Vagina (tissue), 2 donors: ENCODE measurements at regions not wholly inside any gene's neighbourhood (a gene's known extent, or its start where the extent isn't known, plus 50 kb on each side); places are given as distances from the start of the nearest gene placed in this dataset.

ENCODE experiments used
- DNase-seq, 2 donors: peaks; one replicate each; pipeline ENCODE4 v3.0.0-alpha.2; 2017; ENCODE audit errors: extremely low spot score in 2 of 2
- H3K27ac ChIP-seq: fragments of 200-600 bp; sonication (generic); one replicate; pipeline ENCODE4 v1.5.1; 2019
- H3K27me3 ChIP-seq: fragments of 200-600 bp; sonication (generic); one replicate; pipeline ENCODE4 v1.5.1; 2019
- H3K36me3 ChIP-seq, 2 donors: fragments of 200-600 bp; sonication (generic); one replicate each; pipeline ENCODE4 v1.5.1; 2017 to 2019
- H3K4me1 ChIP-seq: fragments of 200-600 bp; sonication (generic); one replicate; pipeline ENCODE4 v1.5.1; 2019
- H3K4me3 ChIP-seq, 2 donors: fragments of 200-600 bp; sonication (generic); 1 replicate in 1 of 2; 2 replicates in 1 of 2; pipeline ENCODE4 v1.5.1; 2016 to 2019
- H3K9me3 ChIP-seq: fragments of 200-600 bp; sonication (generic); one replicate; pipeline ENCODE4 v1.5.1; 2019
- POLR2A ChIP-seq, 2 donors: fragments of 450-650 bp; IDR thresholded peaks; one replicate each; pipeline ENCODE4 v1.6.1; 2017; ENCODE audit warnings: antibody characterized with exemption in 2 of 2, mild to moderate bottlenecking in 2 of 2, moderate library complexity in 2 of 2
- POLR2AphosphoS5 ChIP-seq, 2 donors: sonication (generic); formaldehyde crosslinking; IDR thresholded peaks; one replicate each; pipeline ENCODE4 v1.9.0; 2017; ENCODE audit warnings: antibody characterized with exemption in 2 of 2, mild to moderate bottlenecking in 2 of 2, low read depth in 1 of 2; ENCODE audit not compliant: insufficient read depth in 1 of 2
- intact Hi-C: fragments of 100-400 bp; cut with DNase I; formaldehyde crosslinking; loops from one replicate; pipeline ENCODE4 v1.15.1; 2023
- TF ChIP-seq, protein P1 (sequence below), 3 experiments: fragments of 450-650 bp in 2 of 3; fragments of 200-600 bp in 1 of 3; sonication (generic) in 1 of 3; IDR thresholded peaks; one replicate each; pipeline ENCODE4 v1.5.1; 2017 to 2019; ENCODE audit warnings: antibody characterized with exemption in 3 of 3, mild to moderate bottlenecking in 2 of 3, moderate library complexity in 2 of 3

DNA sequence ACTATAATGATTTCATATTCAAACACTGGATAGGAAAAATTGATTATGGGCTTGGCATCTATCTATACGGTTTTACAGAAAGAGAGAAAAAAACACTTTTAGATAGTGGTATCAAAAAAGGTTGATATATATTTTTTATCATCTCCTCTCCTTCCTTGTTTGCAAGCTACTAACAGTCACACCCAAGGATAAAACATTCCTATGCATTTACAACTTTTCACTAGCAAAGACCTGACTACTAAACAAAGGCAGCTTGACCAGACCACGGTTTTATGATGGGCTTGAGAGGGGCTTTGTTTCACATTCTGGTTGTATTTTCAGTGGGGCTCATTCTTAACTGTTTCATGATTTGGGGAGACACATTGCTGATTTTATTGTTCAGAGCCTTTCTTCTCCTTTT, 477.6 kb upstream of the CITED2 start:
- Histone ChIP-seq H3K36me3 (no peaks in the 10 kb centered on the region), H3K4me3 (no peak overlapping the region), H3K27ac (no peak overlapping the region), H3K9me3 (no peaks in the 10 kb centered on the region), H3K27me3 (no peaks in the 10 kb centered on the region), H3K4me1 (no peaks in the 10 kb centered on the region)
- intact Hi-C loops = no loop called here
- TF ChIP-seq POLR2AphosphoS5 (IDR thresholded peaks at IDR 0.05; ENCODE audit: insufficient read depth in 1 of 2, low read depth in 1 of 2) (no peak), POLR2A (IDR thresholded peaks at IDR 0.05) (no peak)
- TF ChIP-seq, protein P1, sequence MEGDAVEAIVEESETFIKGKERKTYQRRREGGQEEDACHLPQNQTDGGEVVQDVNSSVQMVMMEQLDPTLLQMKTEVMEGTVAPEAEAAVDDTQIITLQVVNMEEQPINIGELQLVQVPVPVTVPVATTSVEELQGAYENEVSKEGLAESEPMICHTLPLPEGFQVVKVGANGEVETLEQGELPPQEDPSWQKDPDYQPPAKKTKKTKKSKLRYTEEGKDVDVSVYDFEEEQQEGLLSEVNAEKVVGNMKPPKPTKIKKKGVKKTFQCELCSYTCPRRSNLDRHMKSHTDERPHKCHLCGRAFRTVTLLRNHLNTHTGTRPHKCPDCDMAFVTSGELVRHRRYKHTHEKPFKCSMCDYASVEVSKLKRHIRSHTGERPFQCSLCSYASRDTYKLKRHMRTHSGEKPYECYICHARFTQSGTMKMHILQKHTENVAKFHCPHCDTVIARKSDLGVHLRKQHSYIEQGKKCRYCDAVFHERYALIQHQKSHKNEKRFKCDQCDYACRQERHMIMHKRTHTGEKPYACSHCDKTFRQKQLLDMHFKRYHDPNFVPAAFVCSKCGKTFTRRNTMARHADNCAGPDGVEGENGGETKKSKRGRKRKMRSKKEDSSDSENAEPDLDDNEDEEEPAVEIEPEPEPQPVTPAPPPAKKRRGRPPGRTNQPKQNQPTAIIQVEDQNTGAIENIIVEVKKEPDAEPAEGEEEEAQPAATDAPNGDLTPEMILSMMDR (IDR thresholded peaks at IDR 0.05) = no peak
- DNase-seq = no peak

DNA sequence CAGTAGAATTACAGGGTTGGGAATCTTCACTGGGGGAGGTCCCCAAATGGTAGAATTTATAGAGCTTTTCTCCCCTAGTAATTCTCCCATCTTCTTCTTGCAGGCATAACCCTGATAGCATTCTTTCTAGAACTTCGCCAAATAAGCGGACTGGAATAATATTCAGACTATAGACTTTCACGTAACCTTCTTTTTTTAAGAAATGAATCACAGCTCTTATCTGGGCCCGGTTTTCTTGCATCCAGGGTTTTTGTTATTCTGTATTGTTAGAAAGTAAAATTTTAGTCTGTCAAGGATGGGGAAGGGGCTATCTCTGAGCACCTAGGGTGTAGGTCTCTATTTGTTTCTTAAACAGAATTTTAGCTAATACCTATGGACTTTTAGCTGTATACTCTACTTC, 476.8 kb upstream of the CITED2 start:
- no peaks in the 10 kb centered on the region for H3K36me3 ChIP-seq
- intact Hi-C loops = no loop called here

DNA sequence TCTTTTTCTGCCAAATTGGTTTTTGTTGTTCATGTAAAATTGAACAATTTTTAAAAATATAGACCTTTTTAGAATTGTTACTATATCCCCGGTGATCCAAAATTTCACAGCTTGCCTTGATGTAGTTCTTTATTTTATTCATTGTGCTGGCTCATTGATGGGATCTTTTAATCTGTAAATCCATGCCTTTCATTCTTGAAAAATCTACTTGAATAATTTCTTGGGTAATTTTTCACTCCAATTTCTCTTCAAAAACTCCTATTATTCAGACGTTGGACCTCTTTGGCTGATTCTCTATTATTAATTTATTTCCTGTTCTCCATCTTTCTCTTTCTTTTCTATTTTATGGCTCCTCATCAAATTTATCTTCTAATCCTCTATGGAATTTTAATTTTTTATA, 476.1 kb upstream of the CITED2 start:
- no peak for TF ChIP-seq POLR2AphosphoS5 (IDR thresholded peaks at IDR 0.05; ENCODE audit: insufficient read depth in 1 of 2, low read depth in 1 of 2)
- no peak for TF ChIP-seq POLR2A (IDR thresholded peaks at IDR 0.05)
- TF ChIP-seq, protein P1 (IDR thresholded peaks at IDR 0.05) = no peak
- intact Hi-C loops = no loop called here
- H3K27ac ChIP-seq = no peak overlapping the region

More for the DNA sequence above, 476.8 kb upstream of the CITED2 start:
- Histone ChIP-seq H3K9me3 (no peaks in the 10 kb centered on the region), H3K27me3 (no peaks in the 10 kb centered on the region), H3K4me3 (no peak overlapping the region), H3K27ac (no peak overlapping the region), H3K4me1 (no peaks in the 10 kb centered on the region)
- DNase-seq = no peak
- TF ChIP-seq, protein P1 (IDR thresholded peaks at IDR 0.05) = no peak
- no peak for TF ChIP-seq POLR2A (IDR thresholded peaks at IDR 0.05)
- TF ChIP-seq POLR2AphosphoS5 (IDR thresholded peaks at IDR 0.05; ENCODE audit: insufficient read depth in 1 of 2, low read depth in 1 of 2) = no peak

DNA sequence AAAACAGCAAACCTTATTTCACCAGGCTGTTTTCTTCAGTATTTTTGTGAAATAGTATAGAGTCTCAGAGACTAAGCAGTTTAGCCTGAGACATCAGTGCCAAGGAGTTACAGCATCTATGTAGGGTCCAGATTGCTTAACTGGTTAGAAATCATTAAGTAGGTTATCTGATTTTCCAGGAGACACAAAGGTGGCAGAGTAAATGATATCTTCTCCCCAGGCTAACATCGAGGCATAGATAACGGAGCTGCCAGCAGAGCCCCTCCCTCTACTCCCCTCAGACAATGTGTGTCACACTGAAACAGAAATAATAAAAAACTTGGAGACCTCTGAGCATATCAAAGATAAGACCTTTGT, 473.0 kb upstream of the CITED2 start:
- Histone ChIP-seq H3K27ac (no peak overlapping the region), H3K9me3 (no peaks in the 10 kb centered on the region), H3K27me3 (no peaks in the 10 kb centered on the region), H3K4me3 (no peak overlapping the region), H3K4me1 (no peaks in the 10 kb centered on the region), H3K36me3 (no peaks in the 10 kb centered on the region)
- no peak for DNase-seq
- TF ChIP-seq, protein P1 (IDR thresholded peaks at IDR 0.05) = no peak
- TF ChIP-seq POLR2A (IDR thresholded peaks at IDR 0.05) = no peak
- intact Hi-C loops = no loop called here

More for the DNA sequence above, 476.1 kb upstream of the CITED2 start:
- no peaks in the 10 kb centered on the region for H3K27me3 ChIP-seq
- no peak for DNase-seq
- H3K4me1 ChIP-seq = no peaks in the 10 kb centered on the region
- no peaks in the 10 kb centered on the region for H3K9me3 ChIP-seq
- no peak overlapping the region for H3K4me3 ChIP-seq
- no peaks in the 10 kb centered on the region for H3K36me3 ChIP-seq

DNA sequence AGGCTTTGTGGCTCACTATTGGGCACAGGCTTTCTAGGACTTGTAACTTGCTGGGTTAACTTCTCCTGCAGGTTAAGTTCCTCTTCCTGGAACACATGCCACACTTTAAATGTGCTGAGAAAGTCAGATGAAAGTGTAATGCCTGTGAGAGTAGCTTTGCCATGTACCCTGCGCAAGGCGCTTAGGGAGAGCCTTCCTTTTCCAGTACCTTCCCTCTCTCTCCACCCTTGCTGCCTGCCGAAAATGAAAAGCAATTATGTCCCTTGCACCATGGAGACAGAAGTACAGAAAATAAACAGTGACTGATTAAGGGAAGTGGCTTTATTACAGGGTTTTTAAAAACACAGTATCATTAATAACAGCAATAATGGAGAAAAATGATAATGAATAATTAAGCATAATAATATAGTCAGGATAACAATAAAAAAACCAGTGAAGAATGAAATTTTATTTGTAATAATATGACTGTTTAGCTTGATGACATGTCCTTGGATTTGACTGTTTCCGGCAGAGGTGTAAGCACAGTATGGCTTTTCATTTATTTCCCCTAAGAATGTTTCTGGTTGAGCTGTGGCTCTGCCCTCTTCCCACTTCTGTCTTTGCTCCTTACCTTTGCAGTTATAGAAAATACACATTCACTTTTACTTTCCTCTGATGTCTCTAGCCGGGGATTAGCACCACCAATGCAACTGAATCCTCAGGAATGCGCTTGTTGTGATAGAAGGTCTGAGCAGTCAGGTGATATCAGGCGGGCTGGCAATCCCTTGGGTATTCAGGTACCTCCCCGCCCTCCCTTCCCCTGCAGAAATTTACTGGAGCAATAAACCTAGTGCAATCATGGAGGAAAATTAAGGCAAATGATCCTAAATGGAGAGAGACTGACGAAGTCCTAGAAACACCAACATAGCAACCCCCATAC, 472.3 kb upstream of the CITED2 start:
- H3K4me1 ChIP-seq = no peaks in the 10 kb centered on the region
- no peaks in the 10 kb centered on the region for H3K36me3 ChIP-seq
- no peaks in the 10 kb centered on the region for H3K9me3 ChIP-seq
- no peaks in the 10 kb centered on the region for H3K27me3 ChIP-seq
- H3K4me3 ChIP-seq = no peak overlapping the region
- no peak overlapping the region for H3K27ac ChIP-seq
- intact Hi-C loops = no loop called here
- TF ChIP-seq, protein P1 (IDR thresholded peaks at IDR 0.05) = no peak
- no peak for TF ChIP-seq POLR2AphosphoS5 (IDR thresholded peaks at IDR 0.05; ENCODE audit: insufficient read depth in 1 of 2, low read depth in 1 of 2)
- no peak for TF ChIP-seq POLR2A (IDR thresholded peaks at IDR 0.05)
- DNase-seq = no peak
